ENCODE measurements at regions not wholly inside any gene's neighbourhood (a gene's known extent, or its start where the extent isn't known, plus 50 kb on each side); places are given as distances from the start of the nearest gene placed in this dataset.
"Not testable (repeated sequence)": the region's sequence is repeated elsewhere in the genome, so short reads cannot be mapped to it uniquely, and the experiment has no call there.

GRCh38 chr1:221509575-221510355 lies 232.1 kb downstream of the DUSP10 start:
- DNase-seq (ENCODE audit: low read depth in 2 of 2, low spot score in 1 of 2) = no peak

GRCh38 chr1:221510793-221511503 lies 230.9 kb downstream of the DUSP10 start:
- no peak for DNase-seq (ENCODE audit: low read depth in 2 of 2, low spot score in 1 of 2)

GRCh38 chr1:221511797-221512196 lies 230.1 kb downstream of the DUSP10 start:
- no peak for DNase-seq (ENCODE audit: low read depth in 2 of 2, low spot score in 1 of 2)

- no peak for DNase-seq (ENCODE audit: low read depth in 2 of 2, low spot score in 1 of 2)
Observed at GRCh38 chr1:221514806-221515205, 227.1 kb downstream of the DUSP10 start.

GRCh38 chr1:221515496-221515895 lies 226.4 kb downstream of the DUSP10 start:
- no peak for DNase-seq (ENCODE audit: low read depth in 2 of 2, low spot score in 1 of 2)

GRCh38 chr1:221517961-221518360 lies 223.9 kb downstream of the DUSP10 start:
- no peak for DNase-seq (ENCODE audit: low read depth in 2 of 2, low spot score in 1 of 2)

- DNase-seq (ENCODE audit: low read depth in 2 of 2, low spot score in 1 of 2) = no peak
Observed at GRCh38 chr1:221520250-221520649, 221.6 kb downstream of the DUSP10 start.

GRCh38 chr1:221521686-221522085 lies 220.2 kb downstream of the DUSP10 start:
- DNase-seq (ENCODE audit: low read depth in 2 of 2, low spot score in 1 of 2) = no peak

GRCh38 chr1:221522529-221522940 lies 219.4 kb downstream of the DUSP10 start:
- DNase-seq (ENCODE audit: low read depth in 2 of 2, low spot score in 1 of 2) = no peak

GRCh38 chr1:221525749-221526148 lies 216.1 kb downstream of the DUSP10 start:
- no peak for DNase-seq (ENCODE audit: low read depth in 2 of 2, low spot score in 1 of 2)

GRCh38 chr1:221527302-221527701 lies 214.6 kb downstream of the DUSP10 start:
- no peak for DNase-seq (ENCODE audit: low read depth in 2 of 2, low spot score in 1 of 2)

- no peak for DNase-seq (ENCODE audit: low read depth in 2 of 2, low spot score in 1 of 2)
Observed at GRCh38 chr1:221527886-221528624, 213.8 kb downstream of the DUSP10 start.

GRCh38 chr1:221530159-221530558 lies 211.7 kb downstream of the DUSP10 start:
- not testable (repeated sequence) for DNase-seq (ENCODE audit: low read depth in 2 of 2, low spot score in 1 of 2)

- no peak for DNase-seq (ENCODE audit: low read depth in 2 of 2, low spot score in 1 of 2)
Observed at GRCh38 chr1:221530791-221531190, 211.1 kb downstream of the DUSP10 start.

- no peak for DNase-seq (ENCODE audit: low read depth in 2 of 2, low spot score in 1 of 2)
Observed at GRCh38 chr1:221532071-221532773, 209.7 kb downstream of the DUSP10 start.

GRCh38 chr1:221541296-221541695 lies 200.6 kb downstream of the DUSP10 start:
- no peak for DNase-seq (ENCODE audit: low read depth in 2 of 2, low spot score in 1 of 2)

GRCh38 chr1:221543529-221544120 lies 198.3 kb downstream of the DUSP10 start:
- DNase-seq (ENCODE audit: low read depth in 2 of 2, low spot score in 1 of 2) = no peak

- DNase-seq (ENCODE audit: low read depth in 2 of 2, low spot score in 1 of 2) = no peak
Observed at GRCh38 chr1:221548942-221549341, 192.9 kb downstream of the DUSP10 start.

GRCh38 chr1:221549815-221550214 lies 192.1 kb downstream of the DUSP10 start:
- DNase-seq (ENCODE audit: low read depth in 2 of 2, low spot score in 1 of 2) = no peak

GRCh38 chr1:221552792-221553191 lies 189.1 kb downstream of the DUSP10 start:
- DNase-seq (ENCODE audit: low read depth in 2 of 2, low spot score in 1 of 2) = not testable (repeated sequence)
